CD4-positive, alpha-beta T cell (primary cell): ENCODE measurements at regions not wholly inside any gene's neighbourhood (a gene's known extent, or its start where the extent isn't known, plus 50 kb on each side); places are given as distances from the start of the nearest gene placed in this dataset.
"Not testable (repeated sequence)": the region's sequence is repeated elsewhere in the genome, so short reads cannot be mapped to it uniquely, and the experiment has no call there.

Experiments used
- ATAC-seq: fragments of 200-7000 bp; cut with Tn5 transposase; one replicate; pipeline ENCODE4 v1.10.0; 2022; ENCODE audit warnings: mild to moderate bottlenecking; ENCODE audit not compliant: poor library complexity
- CTCF ChIA-PET: fragments of 350-600 bp; sonication (Branson Sonifier 250); formaldehyde crosslinking; loops from one replicate; lab custom pipeline; 2021; ENCODE audit warnings: antibody characterized with exemption, inconsistent platforms; lab: Charles Lee
- POLR2A ChIA-PET: fragments of 350-600 bp; sonication (Branson Sonifier 250); formaldehyde crosslinking; loops from one replicate; lab custom pipeline; 2021; ENCODE audit warnings: antibody characterized with exemption, inconsistent platforms; lab: Charles Lee
- DNase-seq, 14 experiments: peaks; one replicate each; pipeline ENCODE4 v3.0.0-alpha.2; 2013 to 2020; ENCODE audit warnings: mixed read lengths in 2 of 14
- H3K27ac ChIP-seq, 2 donors: one replicate each; pipeline versions ENCODE4 v1.5.1 to v1.7.0; 2013; ENCODE audit warnings: low read length in 2 of 2, low read depth in 1 of 2, mild to moderate bottlenecking in 1 of 2
- H3K27me3 ChIP-seq, 2 experiments: 1 replicate in 1 of 2; 2 replicates in 1 of 2; pipeline versions ENCODE4 v1.6.1 to v1.7.0; 2013; ENCODE audit warnings: low read length in 2 of 2, control low read depth in 1 of 2, mild to moderate bottlenecking in 1 of 2, moderate library complexity in 1 of 2; ENCODE audit not compliant: insufficient read depth in 2 of 2, control insufficient read depth in 1 of 2
- H3K36me3 ChIP-seq: one replicate; pipeline ENCODE4 v1.6.1; 2013; ENCODE audit warnings: low read length, control low read depth; ENCODE audit not compliant: insufficient read depth
- H3K4me1 ChIP-seq: one replicate; pipeline ENCODE4 v1.6.1; 2013; ENCODE audit warnings: low read length, control low read depth; ENCODE audit not compliant: insufficient read depth
- H3K4me3 ChIP-seq: one replicate; pipeline ENCODE4 v1.5.1; 2013; ENCODE audit warnings: mild to moderate bottlenecking, low read length, moderate library complexity
- H3K9me3 ChIP-seq, 2 experiments: 1 replicate in 1 of 2; 2 replicates in 1 of 2; pipeline versions ENCODE4 v1.6.1 to v1.7.0; 2013; ENCODE audit warnings: low read length in 2 of 2, mild to moderate bottlenecking in 2 of 2, control low read depth in 1 of 2, moderate library complexity in 1 of 2; ENCODE audit not compliant: control insufficient read depth in 1 of 2, insufficient read depth in 1 of 2
- H3K27ac Mint-ChIP-seq: one replicate; pipeline ENCODE4 v1.8.0; 2020; ENCODE audit warnings: mixed read lengths
- H3K27me3 Mint-ChIP-seq: one replicate; pipeline ENCODE4 v1.8.0; 2021; ENCODE audit warnings: mixed read lengths
- H3K36me3 Mint-ChIP-seq: one replicate; pipeline ENCODE4 v1.8.0; 2021; ENCODE audit warnings: low read depth, mixed read lengths
- H3K4me1 Mint-ChIP-seq: one replicate; pipeline ENCODE4 v1.8.0; 2021; ENCODE audit warnings: low read depth, mixed read lengths
- H3K4me3 Mint-ChIP-seq: one replicate; pipeline ENCODE4 v1.8.0; 2020; ENCODE audit warnings: mild to moderate bottlenecking, mixed read lengths
- H3K9me3 Mint-ChIP-seq: one replicate; pipeline ENCODE4 v1.8.0; 2020; ENCODE audit warnings: mixed read lengths
- intact Hi-C, 2 experiments: fragments of 100-400 bp; cut with DNase I in 1 of 2; cut with micrococcal nuclease in 1 of 2; formaldehyde crosslinking; loops; one replicate each; pipeline versions ENCODE4 v1.15.1 to v1.9.0; 2023 to 2025; cut with DNase I, micrococcal nuclease
- TF ChIP-seq, protein P1 (sequence below): fragments of 200-600 bp; IDR thresholded peaks from one replicate; pipeline ENCODE4 v1.8.0; 2022; ENCODE audit warnings: antibody characterized with exemption, mild to moderate bottlenecking

DNA sequence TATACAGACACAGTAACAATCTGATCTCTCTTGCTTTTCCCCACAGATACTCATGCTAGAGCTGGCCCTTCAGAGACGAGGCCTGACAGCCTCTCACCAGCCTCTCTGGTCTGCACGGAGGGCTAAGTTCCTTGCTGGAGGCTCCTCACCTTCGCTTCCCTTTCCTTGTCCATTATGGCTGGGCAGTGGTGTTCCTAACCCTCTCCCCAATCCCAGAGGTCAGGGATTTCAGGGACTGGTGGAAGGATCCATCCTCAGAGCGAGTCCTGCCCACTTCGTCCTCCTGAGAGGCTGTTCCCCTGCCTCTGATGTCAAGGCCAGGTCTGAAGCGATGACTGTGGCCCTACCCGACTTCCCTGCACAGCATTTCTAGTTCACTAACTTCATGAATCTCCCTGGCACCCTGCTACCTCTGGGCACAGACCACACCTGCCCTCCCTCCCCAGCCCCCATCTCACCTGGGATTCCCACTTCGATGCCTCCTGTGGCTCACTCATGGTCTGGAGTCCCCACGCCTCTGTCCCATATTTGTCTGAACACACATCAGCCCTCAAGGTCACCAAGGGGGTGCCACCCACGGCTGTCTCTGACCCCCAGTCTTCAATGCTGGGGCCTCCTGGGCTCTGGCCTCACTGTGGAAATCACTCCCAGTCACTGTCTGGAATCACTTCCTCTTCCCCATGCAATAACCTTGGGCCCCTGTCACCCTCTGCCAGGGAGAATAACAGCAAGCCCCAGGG, 124.9 kb upstream of the PRR20G start:
- no peaks in the 10 kb centered on the region for H3K4me1 ChIP-seq
- TF ChIP-seq, protein P1, sequence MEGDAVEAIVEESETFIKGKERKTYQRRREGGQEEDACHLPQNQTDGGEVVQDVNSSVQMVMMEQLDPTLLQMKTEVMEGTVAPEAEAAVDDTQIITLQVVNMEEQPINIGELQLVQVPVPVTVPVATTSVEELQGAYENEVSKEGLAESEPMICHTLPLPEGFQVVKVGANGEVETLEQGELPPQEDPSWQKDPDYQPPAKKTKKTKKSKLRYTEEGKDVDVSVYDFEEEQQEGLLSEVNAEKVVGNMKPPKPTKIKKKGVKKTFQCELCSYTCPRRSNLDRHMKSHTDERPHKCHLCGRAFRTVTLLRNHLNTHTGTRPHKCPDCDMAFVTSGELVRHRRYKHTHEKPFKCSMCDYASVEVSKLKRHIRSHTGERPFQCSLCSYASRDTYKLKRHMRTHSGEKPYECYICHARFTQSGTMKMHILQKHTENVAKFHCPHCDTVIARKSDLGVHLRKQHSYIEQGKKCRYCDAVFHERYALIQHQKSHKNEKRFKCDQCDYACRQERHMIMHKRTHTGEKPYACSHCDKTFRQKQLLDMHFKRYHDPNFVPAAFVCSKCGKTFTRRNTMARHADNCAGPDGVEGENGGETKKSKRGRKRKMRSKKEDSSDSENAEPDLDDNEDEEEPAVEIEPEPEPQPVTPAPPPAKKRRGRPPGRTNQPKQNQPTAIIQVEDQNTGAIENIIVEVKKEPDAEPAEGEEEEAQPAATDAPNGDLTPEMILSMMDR: no peak
- ChIA-PET CTCF (no interaction called here), POLR2A (no interaction called here)
- DNase-seq (no peak), ATAC-seq (no peak)
- H3K36me3 ChIP-seq: no peaks in the 10 kb centered on the region
- peaks cover 19 to 41% of the 10 kb centered on the region in 2 experiments for H3K27me3 ChIP-seq
- no peak overlapping the region for H3K27ac ChIP-seq
- H3K9me3 ChIP-seq: no peaks in the 10 kb centered on the region
- no peak overlapping the region for H3K4me3 ChIP-seq
- H3K27ac Mint-ChIP-seq: no peak overlapping the region
- no peaks in the 10 kb centered on the region for H3K4me1 Mint-ChIP-seq
- no peaks in the 10 kb centered on the region for H3K9me3 Mint-ChIP-seq
- H3K36me3 Mint-ChIP-seq: no peaks in the 10 kb centered on the region
- peaks cover 62% of the 10 kb centered on the region for H3K27me3 Mint-ChIP-seq
- intact Hi-C loops: no loop called here
- H3K4me3 Mint-ChIP-seq: no peak overlapping the region

DNA sequence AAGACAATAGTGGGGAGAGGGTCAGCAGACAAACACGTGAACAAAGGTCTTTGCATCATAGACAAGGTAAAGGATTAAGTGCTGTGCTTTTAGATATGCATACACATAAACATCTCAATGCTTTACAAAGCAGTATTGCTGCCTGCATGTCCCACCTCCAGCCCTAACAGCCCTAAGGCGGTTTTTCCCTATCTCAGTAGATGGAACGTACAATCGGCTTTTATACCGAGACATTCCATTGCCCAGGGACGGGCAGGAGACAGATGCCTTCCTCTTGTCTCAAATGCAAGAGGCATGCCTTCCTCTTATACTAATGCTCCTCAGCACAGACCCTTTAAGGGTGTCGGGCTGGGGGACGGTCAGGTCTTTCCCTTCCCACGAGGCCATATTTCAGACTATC, 124.0 kb upstream of the PRR20G start:
- H3K36me3 ChIP-seq, H3K4me3 ChIP-seq, DNase-seq, CTCF ChIA-PET, H3K4me1 ChIP-seq, H3K27ac ChIP-seq, H3K9me3 Mint-ChIP-seq, intact Hi-C loops, H3K4me3 Mint-ChIP-seq, H3K4me1 Mint-ChIP-seq, POLR2A ChIA-PET, ATAC-seq, H3K27ac Mint-ChIP-seq, H3K36me3 Mint-ChIP-seq, H3K9me3 ChIP-seq: not testable (repeated sequence)
- peaks cover 58% of the 10 kb centered on the region for H3K27me3 Mint-ChIP-seq
- H3K27me3 ChIP-seq: peaks cover 19 to 34% of the 10 kb centered on the region in 2 experiments

DNA sequence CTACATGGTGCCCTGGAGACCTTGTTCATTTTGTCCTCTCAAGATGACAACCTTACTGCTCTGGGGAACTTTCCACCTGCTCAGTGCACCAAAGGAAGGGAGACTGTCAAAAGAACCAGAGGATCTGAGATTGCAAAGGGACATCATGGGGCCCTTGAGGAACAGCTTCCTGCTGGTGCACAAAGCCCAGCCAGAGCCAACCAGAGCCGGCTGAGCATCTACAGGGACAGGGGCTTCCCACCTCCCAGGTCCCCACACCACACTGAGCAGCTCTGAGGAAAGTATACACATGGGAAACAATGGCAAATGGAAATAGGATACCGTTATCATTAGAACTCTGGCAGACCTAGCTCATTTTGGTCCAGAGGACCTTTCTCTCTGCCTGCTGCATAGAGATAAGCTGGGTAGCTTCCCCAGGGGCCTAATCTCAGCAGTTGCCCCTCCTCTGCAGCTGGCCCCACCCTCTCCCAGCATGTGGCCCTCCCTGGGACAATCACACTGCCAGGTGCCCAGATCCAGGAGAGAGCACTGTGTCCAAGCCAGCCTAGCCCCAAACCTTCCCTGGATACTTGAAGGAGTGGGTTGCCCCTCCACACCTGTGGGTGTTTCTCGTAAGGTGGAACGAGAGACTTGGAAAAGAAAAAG, 123.4 kb upstream of the PRR20G start:
- H3K27ac Mint-ChIP-seq: no peak overlapping the region
- no peaks in the 10 kb centered on the region for H3K4me1 ChIP-seq
- H3K27ac ChIP-seq: no peak overlapping the region
- TF ChIP-seq, protein P1: no peak
- H3K4me3 ChIP-seq: no peak overlapping the region
- ChIA-PET CTCF (no interaction called here), POLR2A (no interaction called here)
- peaks cover 0 to 10% of the 10 kb centered on the region in 2 experiments for H3K9me3 ChIP-seq
- H3K4me3 Mint-ChIP-seq: no peak overlapping the region
- DNase-seq (no peak), ATAC-seq (no peak)
- no peaks in the 10 kb centered on the region for H3K36me3 Mint-ChIP-seq
- intact Hi-C loops: no loop called here
- no peaks in the 10 kb centered on the region for H3K9me3 Mint-ChIP-seq
- no peaks in the 10 kb centered on the region for H3K36me3 ChIP-seq
- no peaks in the 10 kb centered on the region for H3K4me1 Mint-ChIP-seq
- H3K27me3 ChIP-seq: peaks cover 19 to 30% of the 10 kb centered on the region in 2 experiments
- peaks cover 53% of the 10 kb centered on the region for H3K27me3 Mint-ChIP-seq
